HCT116 (cell line): ENCODE measurements at regions not wholly inside any gene's neighbourhood (a gene's known extent, or its start where the extent isn't known, plus 50 kb on each side); places are given as distances from the start of the nearest gene placed in this dataset.

Experiments
- ATAC-seq: fragments of 200-7000 bp; cut with Tn5 transposase; 2 replicates; pipeline ENCODE4 v1.9.1; 2020; ENCODE audit warnings: mild to moderate bottlenecking, moderate library complexity
- BruUV-seq: library from RNA; stranded (reverse); fragments of 400-500 nt; replicated peaks from 2 replicates; lab custom pipeline; 2021; lab: Mats Ljungman, UMichigan
- CTCF ChIA-PET: fragments of 300-600 bp; sonication (Branson Sonifier 250); formaldehyde crosslinking; loops from one replicate; lab custom pipeline; 2021; ENCODE audit warnings: antibody characterized with exemption; lab: Charles Lee
- POLR2A ChIA-PET: fragments of 300-600, 350-600 bp; sonication (Branson Sonifier 250); formaldehyde crosslinking; loops from one replicate; lab custom pipeline; 2021; ENCODE audit warnings: antibody characterized with exemption; lab: Charles Lee
- RAD21 ChIA-PET, 2 experiments: fragments of 300-600 bp; sonication (Branson Sonifier 250); formaldehyde crosslinking; loops; one replicate each; lab custom pipeline; 2023; ENCODE audit warnings: low total read pairs in 2 of 2; ENCODE audit not compliant: uncharacterized antibody in 2 of 2, unreplicated experiment in 2 of 2, low non-redundant PET in 1 of 2; lab: Charles Lee
- DNase-seq: peaks from one replicate; pipeline ENCODE4 v3.0.0-alpha.2; 2010; ENCODE audit warnings: low read depth, low spot score
- H2AFZ ChIP-seq: fragments of 200-600 bp; shearing (Covaris generic), sonication (generic); 2 replicates; pipeline ENCODE4 v1.6.1; 2017; ENCODE audit warnings: low read depth, mixed run types, mixed read lengths, antibody characterized with exemption, low read length; ENCODE audit not compliant: poor library complexity, severe bottlenecking
- H3K27ac ChIP-seq: 2 replicates; pipeline ENCODE4 v1.5.1; 2012; ENCODE audit warnings: low read depth, low read length
- H3K27me3 ChIP-seq: fragments of 200-600 bp; sonication (generic); 2 replicates; pipeline ENCODE4 v1.6.1; 2016; ENCODE audit warnings: mixed run types, low read length, mixed read lengths; ENCODE audit not compliant: insufficient read depth
- H3K36me3 ChIP-seq, 2 experiments: fragments of 200-500 bp in 1 of 2; fragments of 200-600 bp in 1 of 2; sonication (Bioruptor generic) in 1 of 2; sonication (generic) in 1 of 2; 2 replicates each; pipeline versions ENCODE4 v1.5.1 to v1.6.1; 2014 to 2016; ENCODE audit warnings: low read length in 2 of 2, inconsistent platforms in 1 of 2, mixed read lengths in 1 of 2, mixed run types in 1 of 2; ENCODE audit not compliant: insufficient read depth in 2 of 2, control insufficient read depth in 1 of 2
- H3K4me1 ChIP-seq, 2 experiments: fragments of 200-600 bp in 1 of 2; sonication (generic) in 1 of 2; 2 replicates each; pipeline versions ENCODE4 v1.5.1 to v1.6.1; 2012 to 2017; ENCODE audit warnings: low read length in 2 of 2, inconsistent platforms in 1 of 2, mild to moderate bottlenecking in 1 of 2, mixed read lengths in 1 of 2, mixed run types in 1 of 2, moderate library complexity in 1 of 2; ENCODE audit not compliant: insufficient read depth in 2 of 2, control insufficient read depth in 1 of 2
- H3K4me2 ChIP-seq: fragments of 200-600 bp; sonication (generic); 2 replicates; pipeline ENCODE4 v1.6.1; 2017; ENCODE audit warnings: mixed run types, low read length, mixed read lengths
- H3K4me3 ChIP-seq, 2 experiments: fragments of 200-600 bp in 1 of 2; sonication (generic) in 1 of 2; replicated peaks in 1 of 2; 2 replicates each; pipeline ENCODE4 v1.5.1; 2011 to 2016; ENCODE audit warnings: low read length in 2 of 2, control low read depth in 1 of 2, low read depth in 1 of 2, mild to moderate bottlenecking in 1 of 2, mixed read lengths in 1 of 2, mixed run types in 1 of 2
- H3K79me2 ChIP-seq: fragments of 200-600 bp; sonication (generic); 2 replicates; pipeline ENCODE4 v1.6.1; 2017; ENCODE audit warnings: mild to moderate bottlenecking, mixed run types, low read length, moderate library complexity, mixed read lengths; ENCODE audit not compliant: insufficient read depth
- H3K9ac ChIP-seq: fragments of 200-600 bp; sonication (generic); 2 replicates; pipeline ENCODE4 v1.6.1; 2016; ENCODE audit warnings: low read length, mixed read lengths
- H3K9me2 ChIP-seq: fragments of 200-600 bp; sonication (generic), shearing (Covaris generic); 2 replicates; pipeline ENCODE4 v1.6.1; 2017; ENCODE audit warnings: mixed run types, mild to moderate bottlenecking, moderate library complexity; ENCODE audit not compliant: insufficient read depth
- H3K9me3 ChIP-seq, 2 experiments: fragments of 200-500 bp in 1 of 2; fragments of 200-600 bp in 1 of 2; sonication (Bioruptor generic) in 1 of 2; sonication (generic) in 1 of 2; 2 replicates each; pipeline ENCODE4 v1.6.1; 2014 to 2017; ENCODE audit warnings: low read length in 2 of 2, mixed read lengths in 2 of 2, inconsistent platforms in 1 of 2, low read depth in 1 of 2, mild to moderate bottlenecking in 1 of 2, mixed run types in 1 of 2, moderate library complexity in 1 of 2; ENCODE audit not compliant: control insufficient read depth in 1 of 2, insufficient read depth in 1 of 2
- H4K20me1 ChIP-seq: fragments of 200-600 bp; sonication (generic), shearing (Covaris generic); 2 replicates; pipeline ENCODE4 v1.6.1; 2017; ENCODE audit warnings: mixed run types, mild to moderate bottlenecking, moderate library complexity; ENCODE audit not compliant: insufficient read depth
- EZH2 ChIP-seq: fragments of 200-600 bp; sonication (generic); IDR thresholded peaks from 2 replicates; pipeline ENCODE4 v1.6.1; 2017; ENCODE audit warnings: antibody characterized with exemption, mixed run types
- EZH2phosphoT487 ChIP-seq: fragments of 200-600 bp; IDR thresholded peaks from 2 replicates; pipeline ENCODE4 v1.6.1; 2018; ENCODE audit warnings: antibody characterized with exemption, borderline replicate concordance
- FOSL1 ChIP-seq: IDR thresholded peaks from 2 replicates; pipeline ENCODE4 v1.6.1; 2012; ENCODE audit warnings: low read depth
- POLR2A ChIP-seq: IDR thresholded peaks from 2 replicates; pipeline ENCODE4 v1.7.0; 2011; ENCODE audit warnings: borderline replicate concordance; ENCODE audit not compliant: insufficient read depth, insufficient read length; ENCODE audit errors: extremely low read depth
- RAD21 ChIP-seq: IDR thresholded peaks from 2 replicates; pipeline ENCODE4 v1.6.1; 2012; ENCODE audit warnings: low read depth, mild to moderate bottlenecking
- SIN3A ChIP-seq: IDR thresholded peaks from 2 replicates; pipeline ENCODE4 v1.6.1; 2012; ENCODE audit warnings: low read depth
- SRF ChIP-seq: IDR thresholded peaks from 2 replicates; pipeline ENCODE4 v1.6.1; 2012; ENCODE audit warnings: low read depth
- YY1 ChIP-seq: IDR thresholded peaks from 2 replicates; pipeline ENCODE4 v1.6.1; 2011; ENCODE audit warnings: low read length, low read depth, moderate library complexity, mild to moderate bottlenecking; ENCODE audit not compliant: insufficient replicate concordance; ENCODE audit errors: extremely low read depth
- ZNF274 ChIP-seq: fragments of 200-500 bp; sonication (Bioruptor generic); IDR thresholded peaks from 2 replicates; pipeline ENCODE4 v1.6.1; 2014; ENCODE audit warnings: mild to moderate bottlenecking, low read depth, low read length, inconsistent platforms
- intact Hi-C: fragments of 100-400 bp; cut with micrococcal nuclease; formaldehyde crosslinking; loops from 2 replicates; pipeline ENCODE4 v1.10.0; 2022
- TF ChIP-seq, protein P1 (sequence below), 3 experiments: fragments of 200-600 bp in 1 of 3; sonication (generic) in 1 of 3; IDR thresholded peaks in 2 of 3; conservative IDR thresholded peaks in 1 of 3; 2 replicates each; pipeline ENCODE4 v1.5.1; 2012 to 2017; ENCODE audit warnings: low read depth in 2 of 3, low read length in 2 of 3, antibody characterized with exemption in 1 of 3, borderline replicate concordance in 1 of 3, control low read depth in 1 of 3, mild to moderate bottlenecking in 1 of 3, mixed read lengths in 1 of 3, mixed run types in 1 of 3, moderate library complexity in 1 of 3; ENCODE audit not compliant: insufficient read depth in 1 of 3
- TF ChIP-seq, protein P2 (sequence below): IDR thresholded peaks from 2 replicates; pipeline ENCODE4 v1.6.1; 2012; ENCODE audit warnings: low read depth

GRCh38 chr20:60317401-60317800 lies 359.2 kb downstream of the CDH26 start:
- BruUV-seq, result no TSS peak
- ChIA-PET RAD21 (no interaction called here), CTCF (no interaction called here), POLR2A (no interaction called here)
- no peak overlapping the region for H3K4me2 ChIP-seq
- no peaks in the 10 kb centered on the region for H3K36me3 ChIP-seq
- no peaks in the 10 kb centered on the region for H3K79me2 ChIP-seq
- DNase-seq, result no peak
- H3K4me3 ChIP-seq, result no peak overlapping the region
- no peaks in the 10 kb centered on the region for H4K20me1 ChIP-seq
- H3K27ac ChIP-seq, result no peak overlapping the region
- TF ChIP-seq, protein P1, sequence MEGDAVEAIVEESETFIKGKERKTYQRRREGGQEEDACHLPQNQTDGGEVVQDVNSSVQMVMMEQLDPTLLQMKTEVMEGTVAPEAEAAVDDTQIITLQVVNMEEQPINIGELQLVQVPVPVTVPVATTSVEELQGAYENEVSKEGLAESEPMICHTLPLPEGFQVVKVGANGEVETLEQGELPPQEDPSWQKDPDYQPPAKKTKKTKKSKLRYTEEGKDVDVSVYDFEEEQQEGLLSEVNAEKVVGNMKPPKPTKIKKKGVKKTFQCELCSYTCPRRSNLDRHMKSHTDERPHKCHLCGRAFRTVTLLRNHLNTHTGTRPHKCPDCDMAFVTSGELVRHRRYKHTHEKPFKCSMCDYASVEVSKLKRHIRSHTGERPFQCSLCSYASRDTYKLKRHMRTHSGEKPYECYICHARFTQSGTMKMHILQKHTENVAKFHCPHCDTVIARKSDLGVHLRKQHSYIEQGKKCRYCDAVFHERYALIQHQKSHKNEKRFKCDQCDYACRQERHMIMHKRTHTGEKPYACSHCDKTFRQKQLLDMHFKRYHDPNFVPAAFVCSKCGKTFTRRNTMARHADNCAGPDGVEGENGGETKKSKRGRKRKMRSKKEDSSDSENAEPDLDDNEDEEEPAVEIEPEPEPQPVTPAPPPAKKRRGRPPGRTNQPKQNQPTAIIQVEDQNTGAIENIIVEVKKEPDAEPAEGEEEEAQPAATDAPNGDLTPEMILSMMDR (IDR thresholded peaks at IDR 0.05 in 2 of 3, conservative IDR thresholded peaks at IDR 0.05 in 1 of 3; ENCODE audit: borderline replicate concordance in 1 of 3, insufficient read depth in 1 of 3, low read depth in 2 of 3, low read length in 2 of 3), result no peak
- TF ChIP-seq FOSL1, result no peak
- TF ChIP-seq RAD21, result no peak
- no peak for TF ChIP-seq ZNF274
- TF ChIP-seq EZH2phosphoT487, result no peak
- TF ChIP-seq SIN3A, result no peak
- no peak for TF ChIP-seq SRF
- no peak for TF ChIP-seq POLR2A
- TF ChIP-seq YY1, result no peak
- TF ChIP-seq EZH2, result no peak
- TF ChIP-seq, protein P2, sequence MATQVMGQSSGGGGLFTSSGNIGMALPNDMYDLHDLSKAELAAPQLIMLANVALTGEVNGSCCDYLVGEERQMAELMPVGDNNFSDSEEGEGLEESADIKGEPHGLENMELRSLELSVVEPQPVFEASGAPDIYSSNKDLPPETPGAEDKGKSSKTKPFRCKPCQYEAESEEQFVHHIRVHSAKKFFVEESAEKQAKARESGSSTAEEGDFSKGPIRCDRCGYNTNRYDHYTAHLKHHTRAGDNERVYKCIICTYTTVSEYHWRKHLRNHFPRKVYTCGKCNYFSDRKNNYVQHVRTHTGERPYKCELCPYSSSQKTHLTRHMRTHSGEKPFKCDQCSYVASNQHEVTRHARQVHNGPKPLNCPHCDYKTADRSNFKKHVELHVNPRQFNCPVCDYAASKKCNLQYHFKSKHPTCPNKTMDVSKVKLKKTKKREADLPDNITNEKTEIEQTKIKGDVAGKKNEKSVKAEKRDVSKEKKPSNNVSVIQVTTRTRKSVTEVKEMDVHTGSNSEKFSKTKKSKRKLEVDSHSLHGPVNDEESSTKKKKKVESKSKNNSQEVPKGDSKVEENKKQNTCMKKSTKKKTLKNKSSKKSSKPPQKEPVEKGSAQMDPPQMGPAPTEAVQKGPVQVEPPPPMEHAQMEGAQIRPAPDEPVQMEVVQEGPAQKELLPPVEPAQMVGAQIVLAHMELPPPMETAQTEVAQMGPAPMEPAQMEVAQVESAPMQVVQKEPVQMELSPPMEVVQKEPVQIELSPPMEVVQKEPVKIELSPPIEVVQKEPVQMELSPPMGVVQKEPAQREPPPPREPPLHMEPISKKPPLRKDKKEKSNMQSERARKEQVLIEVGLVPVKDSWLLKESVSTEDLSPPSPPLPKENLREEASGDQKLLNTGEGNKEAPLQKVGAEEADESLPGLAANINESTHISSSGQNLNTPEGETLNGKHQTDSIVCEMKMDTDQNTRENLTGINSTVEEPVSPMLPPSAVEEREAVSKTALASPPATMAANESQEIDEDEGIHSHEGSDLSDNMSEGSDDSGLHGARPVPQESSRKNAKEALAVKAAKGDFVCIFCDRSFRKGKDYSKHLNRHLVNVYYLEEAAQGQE, result no peak
- TF ChIP-seq, all 23 proteins: peak for 0
- Histone ChIP-seq H3K9me3 (peaks cover 0 to 8% of the 10 kb centered on the region in 2 experiments; a peak in 2 of 4 replicates), H3K27me3 (no peaks in the 10 kb centered on the region), H3K9me2 (no peaks in the 10 kb centered on the region), H3K9ac (no peak overlapping the region), H3K4me1 (no peaks in the 10 kb centered on the region), H2AFZ (no peak overlapping the region)
- no peak for ATAC-seq
- intact Hi-C loops, result no loop called here
